Activated CD4-positive, alpha-beta T cell treated with anti-CD3 and anti-CD28 coated beads, Interleukin-2, amount 10 ng/mL, durations not matched to agents 24 days and 14 days (primary cell): ENCODE measurements at regions not wholly inside any gene's neighbourhood (a gene's known extent, or its start where the extent isn't known, plus 50 kb on each side); places are given as distances from the start of the nearest gene placed in this dataset.

ENCODE experiments used
- DNase-seq: peaks from one replicate; pipeline ENCODE4 v3.0.0; 2022
- H3K27ac Mint-ChIP-seq: one replicate; pipeline ENCODE4 v1.8.0; 2022; ENCODE audit warnings: mild to moderate bottlenecking, mixed read lengths
- H3K27me3 Mint-ChIP-seq: one replicate; pipeline ENCODE4 v1.8.0; 2022; ENCODE audit warnings: mixed read lengths
- H3K36me3 Mint-ChIP-seq: one replicate; pipeline ENCODE4 v1.8.0; 2022; ENCODE audit warnings: low read depth, mild to moderate bottlenecking, mixed read lengths
- H3K4me1 Mint-ChIP-seq: one replicate; pipeline ENCODE4 v1.8.0; 2021; ENCODE audit warnings: mixed read lengths
- H3K4me3 Mint-ChIP-seq: one replicate; pipeline ENCODE4 v1.8.0; 2022; ENCODE audit warnings: mild to moderate bottlenecking, moderate library complexity, mixed read lengths
- H3K9me3 Mint-ChIP-seq: one replicate; pipeline ENCODE4 v1.8.0; 2021; ENCODE audit warnings: mixed read lengths
- intact Hi-C: fragments of 100-400 bp; cut with micrococcal nuclease; formaldehyde crosslinking; loops from one replicate; pipeline ENCODE4 v1.15.1; 2023

- no peak overlapping the region for H3K4me3 Mint-ChIP-seq
- no peaks in the 10 kb centered on the region for H3K36me3 Mint-ChIP-seq
- peaks cover 7% of the 10 kb centered on the region for H3K4me1 Mint-ChIP-seq
- DNase-seq, result no peak
- H3K27ac Mint-ChIP-seq, result no peak overlapping the region
- H3K9me3 Mint-ChIP-seq, result peaks cover 3% of the 10 kb centered on the region
- intact Hi-C loops, result no loop called here
- peaks cover 8% of the 10 kb centered on the region for H3K27me3 Mint-ChIP-seq
These were observed 206.2 kb downstream of the VAPA start for GRCh38 chr18:10119991-10120390.

- Mint-ChIP-seq H3K4me1 (peaks cover 11% of the 10 kb centered on the region), H3K4me3 (no peak overlapping the region), H3K27ac (no peak overlapping the region), H3K9me3 (peaks cover 3% of the 10 kb centered on the region), H3K27me3 (peaks cover 8% of the 10 kb centered on the region), H3K36me3 (no peaks in the 10 kb centered on the region)
- DNase-seq, result no peak
- intact Hi-C loops, result no loop called here
These were observed 206.8 kb downstream of the VAPA start for GRCh38 chr18:10120622-10121021.

- H3K36me3 Mint-ChIP-seq, result no peaks in the 10 kb centered on the region
- H3K9me3 Mint-ChIP-seq, result peaks cover 3% of the 10 kb centered on the region
- DNase-seq, result no peak
- H3K4me3 Mint-ChIP-seq, result no peak overlapping the region
- H3K27me3 Mint-ChIP-seq, result peaks cover 5% of the 10 kb centered on the region
- no peak overlapping the region for H3K27ac Mint-ChIP-seq
- H3K4me1 Mint-ChIP-seq, result peaks cover 11% of the 10 kb centered on the region
- intact Hi-C loops, result no loop called here
These were observed 207.2 kb downstream of the VAPA start for GRCh38 chr18:10121028-10121427.

GRCh38 chr18:10121786-10122515, 208.1 kb downstream of the VAPA start:
- Mint-ChIP-seq H3K4me1 (peaks cover 11% of the 10 kb centered on the region), H3K27me3 (peaks cover 5% of the 10 kb centered on the region), H3K4me3 (no peak overlapping the region), H3K9me3 (peaks cover 3% of the 10 kb centered on the region), H3K27ac (no peak overlapping the region), H3K36me3 (no peaks in the 10 kb centered on the region)
- DNase-seq, result no peak
- intact Hi-C loops, result no loop called here

- Mint-ChIP-seq H3K27ac (peak overlapping the region; percentile 57), H3K27me3 (peaks cover 4% of the 10 kb centered on the region), H3K4me3 (peak overlapping the region; percentile 41), H3K4me1 (peaks cover 11% of the 10 kb centered on the region), H3K9me3 (peaks cover 3% of the 10 kb centered on the region), H3K36me3 (no peaks in the 10 kb centered on the region)
- intact Hi-C loops, result no loop called here
- peak; percentile 64 for DNase-seq
These were observed 209.5 kb downstream of the VAPA start for GRCh38 chr18:10122988-10123950.

- peaks cover 11% of the 10 kb centered on the region for H3K4me1 Mint-ChIP-seq
- H3K27me3 Mint-ChIP-seq, result peaks cover 1% of the 10 kb centered on the region
- H3K4me3 Mint-ChIP-seq, result no peak overlapping the region
- intact Hi-C loops, result no loop called here
- H3K27ac Mint-ChIP-seq, result peak overlapping the region; percentile 58
- no peak for DNase-seq
- H3K36me3 Mint-ChIP-seq, result no peaks in the 10 kb centered on the region
- no peaks in the 10 kb centered on the region for H3K9me3 Mint-ChIP-seq
These were observed 210.3 kb downstream of the VAPA start for GRCh38 chr18:10124071-10124470.

- Mint-ChIP-seq H3K9me3 (no peaks in the 10 kb centered on the region), H3K4me3 (no peak overlapping the region), H3K27ac (peak overlapping the region; percentile 58), H3K27me3 (peaks cover 1% of the 10 kb centered on the region), H3K4me1 (peaks cover 11% of the 10 kb centered on the region), H3K36me3 (no peaks in the 10 kb centered on the region)
- no peak for DNase-seq
- intact Hi-C loops, result no loop called here
These were observed 210.7 kb downstream of the VAPA start for GRCh38 chr18:10124557-10124956.

- H3K27ac Mint-ChIP-seq, result no peak overlapping the region
- no peak for DNase-seq
- H3K9me3 Mint-ChIP-seq, result no peaks in the 10 kb centered on the region
- H3K27me3 Mint-ChIP-seq, result peaks cover 5% of the 10 kb centered on the region
- no peak overlapping the region for H3K4me3 Mint-ChIP-seq
- H3K4me1 Mint-ChIP-seq, result peaks cover 11% of the 10 kb centered on the region
- intact Hi-C loops, result no loop called here
- H3K36me3 Mint-ChIP-seq, result no peaks in the 10 kb centered on the region
These were observed 211.2 kb downstream of the VAPA start for GRCh38 chr18:10124967-10125366.

- Mint-ChIP-seq H3K4me3 (no peak overlapping the region), H3K27ac (no peak overlapping the region), H3K36me3 (no peaks in the 10 kb centered on the region), H3K9me3 (no peaks in the 10 kb centered on the region), H3K27me3 (peaks cover 25% of the 10 kb centered on the region), H3K4me1 (peaks cover 11% of the 10 kb centered on the region)
- intact Hi-C loops, result no loop called here
- no peak for DNase-seq
These were observed 213.9 kb downstream of the VAPA start for GRCh38 chr18:10127729-10128128.

- Mint-ChIP-seq H3K27ac (no peak overlapping the region), H3K4me3 (no peak overlapping the region), H3K4me1 (peaks cover 8% of the 10 kb centered on the region), H3K9me3 (no peaks in the 10 kb centered on the region), H3K36me3 (no peaks in the 10 kb centered on the region), H3K27me3 (peaks cover 32% of the 10 kb centered on the region)
- intact Hi-C loops, result no loop called here
- no peak for DNase-seq
These were observed 215.2 kb downstream of the VAPA start for GRCh38 chr18:10128921-10129501.

- H3K4me1 Mint-ChIP-seq, result peaks cover 2% of the 10 kb centered on the region
- H3K4me3 Mint-ChIP-seq, result no peak overlapping the region
- DNase-seq, result no peak
- peaks cover 35% of the 10 kb centered on the region for H3K27me3 Mint-ChIP-seq
- intact Hi-C loops, result no loop called here
- no peak overlapping the region for H3K27ac Mint-ChIP-seq
- H3K9me3 Mint-ChIP-seq, result no peaks in the 10 kb centered on the region
- no peaks in the 10 kb centered on the region for H3K36me3 Mint-ChIP-seq
These were observed 216.8 kb downstream of the VAPA start for GRCh38 chr18:10130606-10131005.

GRCh38 chr18:10131081-10131459, 217.3 kb downstream of the VAPA start:
- Mint-ChIP-seq H3K36me3 (no peaks in the 10 kb centered on the region), H3K4me1 (peaks cover 2% of the 10 kb centered on the region), H3K27ac (no peak overlapping the region), H3K4me3 (no peak overlapping the region), H3K9me3 (no peaks in the 10 kb centered on the region), H3K27me3 (peaks cover 35% of the 10 kb centered on the region)
- intact Hi-C loops, result no loop called here
- no peak for DNase-seq

- Mint-ChIP-seq H3K27ac (no peak overlapping the region), H3K27me3 (peaks cover 35% of the 10 kb centered on the region), H3K36me3 (no peaks in the 10 kb centered on the region), H3K4me3 (peak overlapping the region; percentile 30), H3K4me1 (peaks cover 2% of the 10 kb centered on the region), H3K9me3 (no peaks in the 10 kb centered on the region)
- DNase-seq, result no peak
- intact Hi-C loops, result no loop called here
These were observed 217.9 kb downstream of the VAPA start for GRCh38 chr18:10131460-10132395.
